Liver (tissue), 8 donors: ENCODE measurements at regions not wholly inside any gene's neighbourhood (a gene's known extent, or its start where the extent isn't known, plus 50 kb on each side); places are given as distances from the start of the nearest gene placed in this dataset.

Experiments
- DNase-seq: peaks from one replicate; pipeline ENCODE4 v3.0.0-alpha.2; 2017; ENCODE audit warnings: low spot score
- H3K27ac ChIP-seq, 2 donors: one replicate each; pipeline ENCODE4 v1.7.0; 2013; ENCODE audit warnings: inconsistent platforms in 2 of 2, low read length in 2 of 2, control low read depth in 1 of 2, low read depth in 1 of 2, mild to moderate bottlenecking in 1 of 2
- H3K27me3 ChIP-seq, 4 donors: one replicate each; pipeline versions ENCODE4 v1.6.1 to v1.7.0; 2013; ENCODE audit warnings: low read length in 3 of 4, inconsistent platforms in 1 of 4, mild to moderate bottlenecking in 1 of 4, moderate library complexity in 1 of 4; ENCODE audit not compliant: control insufficient read depth in 4 of 4, insufficient read depth in 4 of 4
- H3K36me3 ChIP-seq, 4 donors: one replicate each; pipeline versions ENCODE4 v1.6.1 to v1.7.0; 2013; ENCODE audit warnings: low read length in 3 of 4, mild to moderate bottlenecking in 3 of 4, low read depth in 1 of 4, moderate library complexity in 1 of 4; ENCODE audit not compliant: control insufficient read depth in 4 of 4, insufficient read depth in 3 of 4
- H3K4me1 ChIP-seq, 4 donors: one replicate each; pipeline versions ENCODE4 v1.6.1 to v1.7.0; 2013; ENCODE audit warnings: low read length in 3 of 4, mild to moderate bottlenecking in 3 of 4, moderate library complexity in 1 of 4; ENCODE audit not compliant: control insufficient read depth in 4 of 4, insufficient read depth in 4 of 4
- H3K4me3 ChIP-seq, 3 donors: one replicate each; pipeline versions ENCODE4 v1.6.1 to v1.7.0; 2013; ENCODE audit warnings: low read length in 3 of 3, control low read depth in 1 of 3, low read depth in 1 of 3, mild to moderate bottlenecking in 1 of 3
- H3K9ac ChIP-seq, 2 donors: one replicate each; pipeline ENCODE4 v1.7.0; 2013; ENCODE audit warnings: low read length in 2 of 2, mild to moderate bottlenecking in 2 of 2, moderate library complexity in 2 of 2, control low read depth in 1 of 2, low read depth in 1 of 2
- H3K9me3 ChIP-seq, 4 donors: one replicate each; pipeline versions ENCODE4 v1.6.1 to v1.7.0; 2013; ENCODE audit warnings: low read length in 3 of 4; ENCODE audit not compliant: control insufficient read depth in 4 of 4
- ATF3 ChIP-seq: IDR thresholded peaks from 2 replicates; pipeline ENCODE4 v1.6.1; 2016; ENCODE audit warnings: antibody characterized with exemption
- CTCF ChIP-seq: fragments of 150-350 bp; IDR thresholded peaks from 2 replicates; pipeline ENCODE4 v1.5.1; 2017; ENCODE audit warnings: improper control_type of control experiment, low read depth, low read length; ENCODE audit not compliant: missing input control
- EGR1 ChIP-seq, 2 donors: IDR thresholded peaks; 2 replicates each; pipeline ENCODE4 v1.6.1; 2016 to 2018; ENCODE audit warnings: antibody characterized with exemption in 2 of 2, low read depth in 2 of 2
- FOXA2 ChIP-seq: IDR thresholded peaks from 2 replicates; pipeline ENCODE4 v1.6.1; 2016; ENCODE audit warnings: antibody characterized with exemption
- GABPA ChIP-seq, 2 donors: IDR thresholded peaks in 1 of 2; conservative IDR thresholded peaks in 1 of 2; 2 replicates each; pipeline ENCODE4 v1.6.1; 2016; ENCODE audit warnings: antibody characterized with exemption in 2 of 2, mild to moderate bottlenecking in 1 of 2, moderate library complexity in 1 of 2
- HNF4A ChIP-seq, 2 donors: conservative IDR thresholded peaks; 2 replicates each; pipeline ENCODE4 v1.6.1; 2016; ENCODE audit warnings: antibody characterized with exemption in 2 of 2, mild to moderate bottlenecking in 2 of 2
- HNF4G ChIP-seq: IDR thresholded peaks from 2 replicates; pipeline ENCODE4 v1.6.1; 2016; ENCODE audit warnings: antibody characterized with exemption
- JUND ChIP-seq, 2 donors: IDR thresholded peaks; 2 replicates each; pipeline ENCODE4 v1.6.1; 2016; ENCODE audit warnings: antibody characterized with exemption in 2 of 2
- NR2F2 ChIP-seq: IDR thresholded peaks from 2 replicates; pipeline ENCODE4 v1.6.1; 2016; ENCODE audit warnings: antibody characterized with exemption
- RAD21 ChIP-seq, 2 donors: IDR thresholded peaks; 2 replicates each; pipeline ENCODE4 v1.6.1; 2016; ENCODE audit warnings: antibody characterized with exemption in 2 of 2, mild to moderate bottlenecking in 2 of 2
- REST ChIP-seq: IDR thresholded peaks from 2 replicates; pipeline ENCODE4 v1.6.1; 2016; ENCODE audit warnings: antibody characterized with exemption, mild to moderate bottlenecking
- RXRA ChIP-seq, 2 donors: IDR thresholded peaks; 2 replicates each; pipeline ENCODE4 v1.6.1; 2017 to 2018; ENCODE audit warnings: antibody characterized with exemption in 2 of 2, mild to moderate bottlenecking in 1 of 2
- SP1 ChIP-seq: IDR thresholded peaks from 2 replicates; pipeline ENCODE4 v1.6.1; 2018; ENCODE audit warnings: antibody characterized with exemption, mild to moderate bottlenecking
- YY1 ChIP-seq: IDR thresholded peaks from 2 replicates; pipeline ENCODE4 v1.6.1; 2016; ENCODE audit warnings: antibody characterized with exemption, mild to moderate bottlenecking
- ZBTB33 ChIP-seq: IDR thresholded peaks from 2 replicates; pipeline ENCODE4 v1.6.1; 2016; ENCODE audit warnings: antibody characterized with exemption
- WGBS: extraction: QIAGEN DNeasy Blood & Tissue Kit; methylation state at CpG from one replicate; pipeline ENCODE4 v1.1.7; 2013; 5-methylcytosine and 5-hydroxymethylcytosine counted together
- donor health status: healthy.
- donor health status: healthy.
- donor health status: healthy.
- donor health status: healthy.
- donor health status: healthy.

GRCh38 chrX:97704474-97704873, 820.8 kb downstream of the RPA4 start (continued):
- no peak for TF ChIP-seq REST
- no peak for TF ChIP-seq YY1
- no peak for TF ChIP-seq FOXA2
- TF ChIP-seq HNF4A (conservative IDR thresholded peaks at IDR 0.05), result no peak
- TF ChIP-seq RXRA (IDR thresholded peaks at IDR 0.05), result no peak
- no peak for TF ChIP-seq ATF3

- WGBS, result 85% methylated on average over 1 of the region's 1 CpG
- TF ChIP-seq EGR1 (IDR thresholded peaks at IDR 0.05; ENCODE audit: low read depth in 2 of 2) (no peak), GABPA (IDR thresholded peaks at IDR 0.05 in 1 of 2, conservative IDR thresholded peaks at IDR 0.05 in 1 of 2) (no peak), RXRA (IDR thresholded peaks at IDR 0.05) (no peak), FOXA2 (no peak), ATF3 (no peak), CTCF (no peak), RAD21 (IDR thresholded peaks at IDR 0.05) (no peak), ZBTB33 (no peak), JUND (IDR thresholded peaks at IDR 0.05) (no peak), SP1 (no peak), NR2F2 (no peak), REST (no peak), HNF4A (conservative IDR thresholded peaks at IDR 0.05) (no peak), HNF4G (no peak), YY1 (no peak)
- Histone ChIP-seq H3K9ac (no peak overlapping the region), H3K4me1 (no peaks in the 10 kb centered on the region), H3K9me3 (no peaks in the 10 kb centered on the region), H3K36me3 (no peaks in the 10 kb centered on the region), H3K27me3 (no peaks in the 10 kb centered on the region), H3K4me3 (no peak overlapping the region), H3K27ac (no peak overlapping the region)
- no peak for DNase-seq
Measured at GRCh38 chrX:97704881-97705280, 821.2 kb downstream of the RPA4 start.
